Skin epidermis (tissue), 12 donors: ENCODE measurements at regions not wholly inside any gene's neighbourhood (a gene's known extent, or its start where the extent isn't known, plus 50 kb on each side); places are given as distances from the start of the nearest gene placed in this dataset.
"Not testable (repeated sequence)": the region's sequence is repeated elsewhere in the genome, so short reads cannot be mapped to it uniquely, and the experiment has no call there.

ENCODE experiments used
- H3K27ac ChIP-seq, 21 experiments: fragments of 200-600 bp; sonication (generic) in 11 of 21; one replicate each; pipeline ENCODE4 v1.5.0; 2020; ENCODE audit warnings: mild to moderate bottlenecking in 3 of 21, inconsistent platforms in 2 of 21, moderate library complexity in 2 of 21
- H3K4me3 ChIP-seq, 7 experiments: fragments of 200-600 bp; sonication (generic) in 2 of 7; one replicate each; pipeline ENCODE4 v1.5.0; 2020; ENCODE audit warnings: inconsistent platforms in 2 of 7, mild to moderate bottlenecking in 2 of 7, moderate library complexity in 1 of 7

GRCh38 chr18:40347261-40347660 is 1607.8 kb upstream of the PIK3C3 start:
- H3K27ac ChIP-seq = no peak overlapping the region
- H3K4me3 ChIP-seq = no peak overlapping the region

- H3K4me3 ChIP-seq = no peak overlapping the region
- H3K27ac ChIP-seq = no peak overlapping the region
Measured at GRCh38 chr18:40346146-40346545, 1608.9 kb upstream of the PIK3C3 start.

GRCh38 chr18:40341701-40342100 is 1613.3 kb upstream of the PIK3C3 start:
- no peak overlapping the region for H3K4me3 ChIP-seq
- H3K27ac ChIP-seq = no peak overlapping the region

- Histone ChIP-seq H3K4me3 (no peak overlapping the region), H3K27ac (no peak overlapping the region)
Measured at GRCh38 chr18:40338284-40338683, 1616.8 kb upstream of the PIK3C3 start.

DNA sequence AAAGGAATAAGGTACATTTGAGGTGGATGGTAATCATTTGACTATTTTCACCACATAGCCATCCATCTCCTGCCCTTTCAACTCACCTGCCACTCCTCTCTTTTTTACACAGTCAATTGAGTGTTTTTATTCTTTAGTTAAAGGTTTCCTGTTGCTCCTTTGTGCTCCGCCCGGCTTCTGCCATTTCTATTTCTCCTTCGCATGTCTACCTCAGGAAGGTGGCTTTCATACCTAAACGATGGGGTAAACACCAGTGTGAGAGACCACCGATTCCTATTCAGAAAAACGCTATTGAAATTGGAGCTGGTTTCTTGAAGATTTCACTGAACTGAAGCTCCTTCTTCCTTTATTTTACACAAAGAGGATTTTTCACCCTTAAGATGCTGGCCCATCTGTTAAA is 1628.0 kb upstream of the PIK3C3 start:
- no peak overlapping the region for H3K4me3 ChIP-seq
- no peak overlapping the region for H3K27ac ChIP-seq

DNA sequence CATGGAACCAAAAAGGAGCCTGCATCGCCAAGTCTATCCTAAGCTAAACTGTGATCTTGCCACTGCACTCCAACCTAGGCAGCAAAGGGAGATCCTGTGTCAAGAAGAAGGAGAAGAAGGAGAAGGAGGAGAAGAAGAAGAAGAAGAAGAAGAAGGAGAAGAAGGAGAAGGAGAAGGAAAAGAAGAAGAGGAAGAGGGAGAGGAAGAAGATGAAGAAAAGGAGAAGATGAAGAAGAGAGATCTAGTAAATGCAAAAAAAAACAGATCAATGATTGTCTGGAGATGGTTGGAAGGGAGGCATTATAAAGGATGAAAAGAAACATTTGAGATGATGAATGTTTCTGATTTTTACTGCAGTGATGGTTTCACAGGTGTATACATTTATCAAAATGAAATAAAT is 1629.0 kb upstream of the PIK3C3 start:
- no peak overlapping the region for H3K4me3 ChIP-seq
- H3K27ac ChIP-seq = no peak overlapping the region

GRCh38 chr18:40314199-40314598 is 1640.8 kb upstream of the PIK3C3 start:
- no peak overlapping the region for H3K4me3 ChIP-seq
- no peak overlapping the region for H3K27ac ChIP-seq

- Histone ChIP-seq H3K4me3 (no peak overlapping the region), H3K27ac (no peak overlapping the region)
Measured at GRCh38 chr18:40313030-40313642, 1641.9 kb upstream of the PIK3C3 start.

- Histone ChIP-seq H3K27ac (no peak overlapping the region), H3K4me3 (no peak overlapping the region)
Measured at GRCh38 chr18:40307627-40308026, 1647.4 kb upstream of the PIK3C3 start.

DNA sequence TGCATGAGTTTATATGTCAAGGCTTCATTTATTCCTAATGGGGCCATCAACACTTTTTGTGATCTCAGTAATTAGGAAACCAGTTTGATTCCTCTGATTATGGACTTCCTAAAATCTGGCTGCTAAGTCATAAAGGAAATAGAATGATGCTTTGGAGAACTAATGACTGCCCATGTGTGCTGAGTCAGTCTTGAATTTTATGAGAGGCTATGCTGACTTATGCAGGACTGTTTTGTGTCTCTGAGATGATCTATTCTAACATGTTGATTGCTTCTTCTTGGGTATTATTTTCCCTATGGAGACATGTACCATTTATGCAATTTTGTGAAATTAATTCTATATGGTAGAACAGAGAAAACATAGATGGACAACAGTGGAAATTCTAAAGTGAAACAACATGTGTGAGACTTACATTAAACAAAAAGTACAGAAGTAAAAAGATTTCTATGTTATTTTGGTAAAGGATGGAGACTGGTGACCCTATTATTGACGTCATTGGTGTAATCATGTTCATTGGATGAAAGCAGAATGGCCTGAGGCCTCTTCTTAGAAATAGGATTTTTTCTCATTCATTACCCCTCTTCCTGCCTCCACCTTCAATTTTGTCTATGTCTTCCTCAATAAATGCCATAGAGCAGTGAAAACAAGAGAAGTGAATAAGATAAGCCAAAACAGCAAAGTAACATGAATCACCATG is 1658.2 kb upstream of the PIK3C3 start:
- H3K4me3 ChIP-seq = no peak overlapping the region
- H3K27ac ChIP-seq = no peak overlapping the region

- no peak overlapping the region for H3K4me3 ChIP-seq
- no peak overlapping the region for H3K27ac ChIP-seq
Measured at GRCh38 chr18:40292985-40293710, 1661.9 kb upstream of the PIK3C3 start.

DNA sequence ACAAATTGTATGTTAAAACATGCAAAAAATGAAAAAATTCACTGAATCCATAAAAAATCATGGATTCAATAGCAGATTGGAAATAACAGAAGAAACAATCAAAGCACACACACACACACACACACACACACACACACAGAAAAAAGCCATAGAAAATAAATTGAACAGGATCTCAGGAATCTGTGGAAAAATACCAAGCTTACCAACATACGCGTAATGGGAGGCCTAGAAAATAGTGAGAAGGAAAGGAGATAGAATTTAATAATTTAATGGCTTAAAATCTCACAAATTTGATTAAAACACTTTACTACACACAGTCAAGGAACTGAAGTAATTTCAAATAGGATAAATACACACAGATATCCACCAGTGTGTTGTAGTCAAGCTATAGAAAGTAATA is 1671.5 kb upstream of the PIK3C3 start:
- Histone ChIP-seq H3K4me3 (no peak overlapping the region), H3K27ac (no peak overlapping the region)

GRCh38 chr18:40281356-40281755 is 1673.7 kb upstream of the PIK3C3 start:
- H3K4me3 ChIP-seq, H3K27ac ChIP-seq: not testable (repeated sequence)

DNA sequence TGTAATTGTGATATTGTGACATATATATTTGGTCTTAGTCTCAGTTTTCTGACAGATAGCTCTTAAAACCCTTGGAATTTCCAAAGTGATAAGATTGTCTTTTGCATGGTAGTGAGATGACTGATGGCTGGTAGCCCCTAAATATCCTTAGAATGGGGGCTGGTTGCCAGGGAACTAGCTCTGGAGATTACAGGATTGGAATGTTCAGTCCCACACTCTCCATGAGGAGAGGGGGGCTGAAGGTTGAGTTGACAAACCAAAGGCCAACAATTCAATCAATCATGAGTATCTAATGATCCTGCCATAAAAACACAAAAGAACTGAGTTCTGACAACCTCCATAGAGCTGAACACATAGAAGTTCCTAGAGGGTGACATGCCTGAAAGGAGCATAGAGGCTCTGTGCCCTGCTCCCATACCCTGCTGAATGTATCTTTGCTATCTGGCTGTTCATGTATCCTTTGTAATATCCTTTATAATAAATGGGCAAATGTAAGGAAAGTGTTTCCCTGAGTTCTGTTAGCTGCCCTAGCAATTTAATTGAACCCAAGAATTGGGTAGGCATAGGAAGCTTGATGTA is 1680.3 kb upstream of the PIK3C3 start:
- no peak overlapping the region for H3K4me3 ChIP-seq

GRCh38 chr18:40272630-40273231 is 1682.3 kb upstream of the PIK3C3 start:
- H3K27ac ChIP-seq = no peak overlapping the region
- no peak overlapping the region for H3K4me3 ChIP-seq

More for the DNA sequence above, 1680.3 kb upstream of the PIK3C3 start:
- H3K27ac ChIP-seq = no peak overlapping the region

DNA sequence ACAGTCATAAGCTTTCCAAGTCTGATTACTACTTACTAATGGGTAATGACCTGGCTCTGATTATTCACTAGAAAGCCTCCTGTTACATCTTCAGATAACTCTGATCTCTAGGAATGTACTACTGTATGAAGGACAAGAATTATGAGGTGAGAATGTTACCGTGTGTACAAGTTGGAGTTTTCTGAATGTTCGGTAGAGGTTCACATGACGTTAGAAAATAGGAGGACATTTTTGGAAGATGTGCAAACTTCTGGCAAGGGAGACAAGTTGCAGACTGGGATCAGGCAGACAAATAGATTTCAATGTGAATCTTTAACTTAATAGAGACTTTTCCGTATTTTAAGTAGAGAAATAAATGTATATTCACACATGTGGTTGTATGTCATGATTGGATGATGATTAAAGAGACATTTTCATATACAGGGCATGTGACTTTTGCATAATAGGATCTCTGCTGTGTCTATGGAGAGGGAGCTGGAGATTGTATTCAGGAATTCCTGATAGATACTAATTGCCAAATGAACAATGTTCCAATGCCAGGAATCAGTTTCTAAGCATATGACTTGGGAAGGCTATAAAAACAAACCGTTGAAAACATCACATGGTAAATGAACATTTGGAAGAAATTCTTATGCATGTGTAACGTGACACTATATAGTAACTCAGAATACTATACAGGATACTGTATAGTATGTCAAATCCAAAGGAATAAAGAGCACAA is 1695.8 kb upstream of the PIK3C3 start:
- Histone ChIP-seq H3K27ac (no peak overlapping the region), H3K4me3 (no peak overlapping the region)

GRCh38 chr18:40258311-40258710 is 1696.7 kb upstream of the PIK3C3 start:
- Histone ChIP-seq H3K27ac (no peak overlapping the region), H3K4me3 (no peak overlapping the region)

DNA sequence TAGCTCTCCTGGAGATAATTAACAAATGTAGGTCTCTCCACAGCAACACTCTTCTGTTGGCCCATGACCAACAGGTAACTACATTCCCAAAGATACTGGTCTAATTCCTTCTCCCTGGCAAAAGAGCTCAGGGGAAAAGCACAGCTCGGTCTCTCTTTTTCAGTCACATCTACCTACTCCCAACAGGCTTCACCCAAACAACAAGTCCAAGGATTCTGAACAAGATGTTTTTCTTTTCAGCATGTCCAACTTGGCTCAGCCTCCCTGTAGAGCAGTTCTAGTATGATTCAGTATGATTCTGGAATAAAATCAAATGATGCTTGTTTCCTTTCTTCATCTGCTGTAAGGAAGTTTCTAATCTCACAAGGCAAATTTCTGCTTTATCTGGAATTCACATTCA is 1704.8 kb upstream of the PIK3C3 start:
- no peak overlapping the region for H3K27ac ChIP-seq
- no peak overlapping the region for H3K4me3 ChIP-seq

GRCh38 chr18:40249390-40250080 is 1705.5 kb upstream of the PIK3C3 start:
- Histone ChIP-seq H3K27ac (no peak overlapping the region), H3K4me3 (no peak overlapping the region)
